Panc1 (cell line): ENCODE measurements at regions not wholly inside any gene's neighbourhood (a gene's known extent, or its start where the extent isn't known, plus 50 kb on each side); places are given as distances from the start of the nearest gene placed in this dataset.
A peak's percentile ranks its signal among the peaks of the same experiment; 100 is the strongest.

Experiments used
- ATAC-seq: fragments of 200-7000 bp; cut with Tn5 transposase; 2 replicates; pipeline ENCODE4 v1.9.1; 2020; ENCODE audit warnings: mild to moderate bottlenecking, moderate library complexity
- BruUV-seq: library from RNA; stranded (reverse); fragments of 400-500 nt; replicated peaks from 2 replicates; lab custom pipeline; 2021; lab: Mats Ljungman, UMichigan
- CTCF ChIA-PET: fragments of 300-600 bp; sonication (Branson Sonifier 250); formaldehyde crosslinking; loops from one replicate; lab custom pipeline; 2022; ENCODE audit warnings: antibody characterized with exemption; lab: Charles Lee
- POLR2A ChIA-PET: fragments of 300-600 bp; sonication (Branson Sonifier 250); formaldehyde crosslinking; loops from one replicate; lab custom pipeline; 2022; ENCODE audit warnings: antibody characterized with exemption; lab: Charles Lee
- DNase-seq: peaks from one replicate; pipeline ENCODE4 v3.0.0-alpha.2; 2010; ENCODE audit warnings: low read depth, low spot score
- H3K27ac ChIP-seq: 2 replicates; pipeline ENCODE4 v1.5.1; 2011; ENCODE audit warnings: mild to moderate bottlenecking, low read length, inconsistent platforms
- H3K27me3 ChIP-seq: fragments of 200-500 bp; sonication (Bioruptor generic); 2 replicates; pipeline ENCODE4 v1.6.0; 2014; ENCODE audit warnings: low read length, inconsistent platforms; ENCODE audit not compliant: control insufficient read depth, insufficient read depth
- H3K36me3 ChIP-seq: fragments of 200-500 bp; sonication (Bioruptor generic); 2 replicates; pipeline ENCODE4 v1.5.1; 2014; ENCODE audit warnings: inconsistent platforms, mild to moderate bottlenecking, low read length, moderate library complexity; ENCODE audit not compliant: control insufficient read depth, insufficient read depth
- H3K4me1 ChIP-seq: 2 replicates; pipeline ENCODE4 v1.5.1; 2011; ENCODE audit warnings: inconsistent platforms, mild to moderate bottlenecking, low read length, moderate library complexity; ENCODE audit not compliant: control insufficient read depth, insufficient read depth
- H3K4me3 ChIP-seq, 2 experiments: 2 replicates each; pipeline ENCODE4 v1.5.1; 2011 to 2012; ENCODE audit warnings: low read depth in 2 of 2, low read length in 2 of 2, mild to moderate bottlenecking in 2 of 2, inconsistent platforms in 1 of 2, moderate library complexity in 1 of 2
- H3K9me3 ChIP-seq: fragments of 200-500 bp; sonication (Bioruptor generic); 2 replicates; pipeline ENCODE4 v1.5.1; 2014; ENCODE audit warnings: low read depth, mild to moderate bottlenecking, inconsistent platforms, low read length, moderate library complexity; ENCODE audit not compliant: control insufficient read depth, insufficient read depth
- POLR2AphosphoS5 ChIP-seq: IDR thresholded peaks from 2 replicates; pipeline ENCODE4 v1.6.1; 2012; ENCODE audit warnings: mild to moderate bottlenecking, low read depth, low read length, moderate library complexity
- SIN3A ChIP-seq: IDR thresholded peaks from 2 replicates; pipeline ENCODE4 v1.6.1; 2012; ENCODE audit warnings: low read depth, mild to moderate bottlenecking, low read length, moderate library complexity, borderline replicate concordance; ENCODE audit not compliant: insufficient read depth
- TCF7L2 ChIP-seq: IDR thresholded peaks from 2 replicates; pipeline ENCODE4 v1.6.1; 2011; ENCODE audit warnings: mild to moderate bottlenecking, low read depth, low read length, inconsistent platforms
- in situ Hi-C: cut with HindIII; loops from 2 replicates; pipeline ENCODE4 v1.10.0; 2016; ENCODE audit warnings: low sequenced_read_pairs, low pct_unique_long_range_greater_than_20kb
- intact Hi-C: fragments of 100-400 bp; cut with micrococcal nuclease; formaldehyde crosslinking; loops from one replicate; pipeline ENCODE4 v1.10.0; 2022; ENCODE audit not compliant: unreplicated experiment
- TF ChIP-seq, protein P1 (sequence below), 2 experiments: IDR thresholded peaks; 2 replicates each; pipeline ENCODE4 v1.6.1; 2011 to 2012; ENCODE audit warnings: low read depth in 2 of 2, control low read depth in 1 of 2, low read length in 1 of 2, mild to moderate bottlenecking in 1 of 2, moderate library complexity in 1 of 2; ENCODE audit not compliant: insufficient read depth in 1 of 2
- TF ChIP-seq, protein P2 (sequence below): fragments of 450-650 bp; IDR thresholded peaks from 2 replicates; pipeline ENCODE4 v1.5.1; 2017; ENCODE audit warnings: mild to moderate bottlenecking

DNA sequence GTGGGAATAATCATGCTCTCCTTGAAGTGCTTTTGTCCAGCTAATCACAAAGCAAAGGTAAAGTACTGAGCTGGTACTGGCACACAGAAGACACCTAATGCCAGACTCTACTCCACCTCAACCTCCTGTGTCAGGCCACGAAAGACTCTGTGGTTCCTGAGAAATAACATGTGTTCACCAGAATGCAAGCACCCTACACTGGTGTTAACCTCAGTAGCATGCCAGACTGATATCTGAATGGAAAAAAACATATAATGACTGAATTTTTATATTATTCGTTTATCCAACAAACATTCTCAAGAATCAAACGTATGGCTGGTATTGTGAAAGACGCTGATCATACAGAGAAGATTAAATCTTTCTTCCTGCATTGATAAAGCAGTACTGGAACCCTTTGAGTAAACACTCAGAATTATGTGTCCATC, 97.1 kb upstream of the IFNE start:
- in situ Hi-C loops = no loop called here
- Histone ChIP-seq H3K9me3 (no peaks in the 10 kb centered on the region), H3K27me3 (no peaks in the 10 kb centered on the region), H3K4me1 (peaks cover 80% of the 10 kb centered on the region), H3K4me3 (peak overlapping the region in 1 of 2 experiments; percentile 23; a peak in 3 of 4 replicates), H3K36me3 (no peaks in the 10 kb centered on the region), H3K27ac (peak overlapping the region; percentile 100)
- intact Hi-C loops = no loop called here
- DNase-seq (no peak), ATAC-seq (peak; percentile 71)
- POLR2A ChIA-PET = interaction anchor here (0.7 to 1.2 kb wide), 3 partner anchors 20 to 30 kb away, joined by 3 to 6 read pairs (median 5); no protein-coding TSS in a partner anchor
- CTCF ChIA-PET = no interaction called here
- no TSS peak for BruUV-seq
- TF ChIP-seq TCF7L2 (no peak), POLR2AphosphoS5 (no peak), SIN3A (no peak)
- TF ChIP-seq, protein P1, sequence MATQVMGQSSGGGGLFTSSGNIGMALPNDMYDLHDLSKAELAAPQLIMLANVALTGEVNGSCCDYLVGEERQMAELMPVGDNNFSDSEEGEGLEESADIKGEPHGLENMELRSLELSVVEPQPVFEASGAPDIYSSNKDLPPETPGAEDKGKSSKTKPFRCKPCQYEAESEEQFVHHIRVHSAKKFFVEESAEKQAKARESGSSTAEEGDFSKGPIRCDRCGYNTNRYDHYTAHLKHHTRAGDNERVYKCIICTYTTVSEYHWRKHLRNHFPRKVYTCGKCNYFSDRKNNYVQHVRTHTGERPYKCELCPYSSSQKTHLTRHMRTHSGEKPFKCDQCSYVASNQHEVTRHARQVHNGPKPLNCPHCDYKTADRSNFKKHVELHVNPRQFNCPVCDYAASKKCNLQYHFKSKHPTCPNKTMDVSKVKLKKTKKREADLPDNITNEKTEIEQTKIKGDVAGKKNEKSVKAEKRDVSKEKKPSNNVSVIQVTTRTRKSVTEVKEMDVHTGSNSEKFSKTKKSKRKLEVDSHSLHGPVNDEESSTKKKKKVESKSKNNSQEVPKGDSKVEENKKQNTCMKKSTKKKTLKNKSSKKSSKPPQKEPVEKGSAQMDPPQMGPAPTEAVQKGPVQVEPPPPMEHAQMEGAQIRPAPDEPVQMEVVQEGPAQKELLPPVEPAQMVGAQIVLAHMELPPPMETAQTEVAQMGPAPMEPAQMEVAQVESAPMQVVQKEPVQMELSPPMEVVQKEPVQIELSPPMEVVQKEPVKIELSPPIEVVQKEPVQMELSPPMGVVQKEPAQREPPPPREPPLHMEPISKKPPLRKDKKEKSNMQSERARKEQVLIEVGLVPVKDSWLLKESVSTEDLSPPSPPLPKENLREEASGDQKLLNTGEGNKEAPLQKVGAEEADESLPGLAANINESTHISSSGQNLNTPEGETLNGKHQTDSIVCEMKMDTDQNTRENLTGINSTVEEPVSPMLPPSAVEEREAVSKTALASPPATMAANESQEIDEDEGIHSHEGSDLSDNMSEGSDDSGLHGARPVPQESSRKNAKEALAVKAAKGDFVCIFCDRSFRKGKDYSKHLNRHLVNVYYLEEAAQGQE (IDR thresholded peaks at IDR 0.05; ENCODE audit: insufficient read depth in 1 of 2, low read depth in 2 of 2, low read length in 1 of 2) = no peak
- TF ChIP-seq, protein P2, sequence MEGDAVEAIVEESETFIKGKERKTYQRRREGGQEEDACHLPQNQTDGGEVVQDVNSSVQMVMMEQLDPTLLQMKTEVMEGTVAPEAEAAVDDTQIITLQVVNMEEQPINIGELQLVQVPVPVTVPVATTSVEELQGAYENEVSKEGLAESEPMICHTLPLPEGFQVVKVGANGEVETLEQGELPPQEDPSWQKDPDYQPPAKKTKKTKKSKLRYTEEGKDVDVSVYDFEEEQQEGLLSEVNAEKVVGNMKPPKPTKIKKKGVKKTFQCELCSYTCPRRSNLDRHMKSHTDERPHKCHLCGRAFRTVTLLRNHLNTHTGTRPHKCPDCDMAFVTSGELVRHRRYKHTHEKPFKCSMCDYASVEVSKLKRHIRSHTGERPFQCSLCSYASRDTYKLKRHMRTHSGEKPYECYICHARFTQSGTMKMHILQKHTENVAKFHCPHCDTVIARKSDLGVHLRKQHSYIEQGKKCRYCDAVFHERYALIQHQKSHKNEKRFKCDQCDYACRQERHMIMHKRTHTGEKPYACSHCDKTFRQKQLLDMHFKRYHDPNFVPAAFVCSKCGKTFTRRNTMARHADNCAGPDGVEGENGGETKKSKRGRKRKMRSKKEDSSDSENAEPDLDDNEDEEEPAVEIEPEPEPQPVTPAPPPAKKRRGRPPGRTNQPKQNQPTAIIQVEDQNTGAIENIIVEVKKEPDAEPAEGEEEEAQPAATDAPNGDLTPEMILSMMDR = no peak

DNA sequence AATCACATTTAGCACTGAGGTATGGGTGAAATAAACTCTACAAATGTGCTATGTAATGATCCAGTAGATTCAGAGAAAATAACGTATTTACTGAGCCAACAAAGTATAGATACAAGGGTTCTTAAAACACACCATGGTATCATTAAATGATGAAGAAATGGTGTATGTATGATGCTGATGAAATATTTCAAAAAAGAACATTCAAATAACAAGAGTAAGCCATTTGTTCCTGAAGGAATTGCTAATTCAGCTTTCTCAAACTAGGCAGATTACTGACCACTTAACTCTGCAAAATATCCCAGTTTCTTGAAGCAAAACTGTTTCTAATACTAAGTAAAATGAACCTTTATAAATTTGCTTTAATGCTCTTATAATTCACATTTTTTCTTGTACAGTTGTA, 97.6 kb upstream of the IFNE start:
- ChIA-PET POLR2A (interaction anchor here (0.7 to 1.2 kb wide), 3 partner anchors 21 to 230 kb away, joined by 3 to 5 read pairs (median 3); no protein-coding TSS in a partner anchor), CTCF (no interaction called here)
- no peaks in the 10 kb centered on the region for H3K36me3 ChIP-seq
- intact Hi-C loops (no loop called here), in situ Hi-C loops (no loop called here)
- ATAC-seq (no peak), DNase-seq (no peak)
- H3K4me1 ChIP-seq = peaks cover 85% of the 10 kb centered on the region
- no peaks in the 10 kb centered on the region for H3K9me3 ChIP-seq
- BruUV-seq = no TSS peak
- H3K27me3 ChIP-seq = no peaks in the 10 kb centered on the region
- peak overlapping the region; percentile 100 for H3K27ac ChIP-seq
- TF ChIP-seq, protein P2 = no peak
- TF ChIP-seq, protein P1 (IDR thresholded peaks at IDR 0.05; ENCODE audit: insufficient read depth in 1 of 2, low read depth in 2 of 2, low read length in 1 of 2) = no peak
- no peak for TF ChIP-seq SIN3A
- TF ChIP-seq POLR2AphosphoS5 = no peak
- no peak for TF ChIP-seq TCF7L2
- H3K4me3 ChIP-seq = peak overlapping the region in 1 of 2 experiments; percentile 23; a peak in 2 of 4 replicates
